GM12874 (cell line): ENCODE measurements at regions not wholly inside any gene's neighbourhood (a gene's known extent, or its start where the extent isn't known, plus 50 kb on each side); places are given as distances from the start of the nearest gene placed in this dataset.

Source experiments
- TF ChIP-seq, protein P1 (sequence below): IDR thresholded peaks from 2 replicates; pipeline ENCODE4 v1.5.1; 2011; ENCODE audit warnings: low read depth, mild to moderate bottlenecking, control low read depth, low read length, moderate library complexity; ENCODE audit not compliant: insufficient read depth

DNA sequence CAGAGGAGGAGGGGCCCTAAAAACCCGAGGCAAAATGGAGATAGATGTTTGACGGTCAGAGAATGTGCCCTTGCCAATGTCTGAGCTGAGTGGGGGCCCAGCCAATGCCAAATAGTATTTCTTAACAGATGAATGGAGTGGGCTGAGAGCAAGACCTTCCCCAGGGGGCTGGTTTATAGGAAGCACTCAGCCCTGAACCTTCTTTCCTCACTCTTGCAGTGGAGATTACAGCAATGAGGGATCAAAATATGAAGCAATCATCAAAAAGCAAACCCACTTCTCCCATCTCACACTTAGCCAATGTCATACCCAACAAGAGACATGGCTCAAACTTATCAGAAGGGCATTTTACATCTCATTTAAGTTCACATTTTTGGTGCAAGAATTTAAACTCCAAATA is 350.3 kb downstream of the GADD45G start:
- TF ChIP-seq, protein P1, sequence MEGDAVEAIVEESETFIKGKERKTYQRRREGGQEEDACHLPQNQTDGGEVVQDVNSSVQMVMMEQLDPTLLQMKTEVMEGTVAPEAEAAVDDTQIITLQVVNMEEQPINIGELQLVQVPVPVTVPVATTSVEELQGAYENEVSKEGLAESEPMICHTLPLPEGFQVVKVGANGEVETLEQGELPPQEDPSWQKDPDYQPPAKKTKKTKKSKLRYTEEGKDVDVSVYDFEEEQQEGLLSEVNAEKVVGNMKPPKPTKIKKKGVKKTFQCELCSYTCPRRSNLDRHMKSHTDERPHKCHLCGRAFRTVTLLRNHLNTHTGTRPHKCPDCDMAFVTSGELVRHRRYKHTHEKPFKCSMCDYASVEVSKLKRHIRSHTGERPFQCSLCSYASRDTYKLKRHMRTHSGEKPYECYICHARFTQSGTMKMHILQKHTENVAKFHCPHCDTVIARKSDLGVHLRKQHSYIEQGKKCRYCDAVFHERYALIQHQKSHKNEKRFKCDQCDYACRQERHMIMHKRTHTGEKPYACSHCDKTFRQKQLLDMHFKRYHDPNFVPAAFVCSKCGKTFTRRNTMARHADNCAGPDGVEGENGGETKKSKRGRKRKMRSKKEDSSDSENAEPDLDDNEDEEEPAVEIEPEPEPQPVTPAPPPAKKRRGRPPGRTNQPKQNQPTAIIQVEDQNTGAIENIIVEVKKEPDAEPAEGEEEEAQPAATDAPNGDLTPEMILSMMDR = no peak

DNA sequence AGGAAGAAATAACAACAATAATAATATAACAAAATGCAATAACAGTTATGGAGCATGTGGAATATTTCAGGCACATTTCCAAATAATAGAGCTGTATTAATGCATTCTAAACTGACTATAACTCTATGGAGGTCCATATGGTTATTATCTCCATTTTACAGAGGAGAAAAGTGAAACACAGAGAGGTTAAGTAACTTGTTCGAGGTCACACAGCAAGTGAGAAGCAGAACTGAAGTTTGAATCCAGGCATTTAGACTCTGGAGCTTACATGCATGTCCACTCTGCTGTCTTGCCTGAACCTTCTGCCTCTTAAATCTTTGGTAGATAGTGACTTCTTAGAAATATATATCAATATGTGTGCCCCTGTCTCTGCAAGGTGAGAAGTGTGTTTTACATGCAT is 350.8 kb downstream of the GADD45G start:
- TF ChIP-seq, protein P1 = no peak

DNA sequence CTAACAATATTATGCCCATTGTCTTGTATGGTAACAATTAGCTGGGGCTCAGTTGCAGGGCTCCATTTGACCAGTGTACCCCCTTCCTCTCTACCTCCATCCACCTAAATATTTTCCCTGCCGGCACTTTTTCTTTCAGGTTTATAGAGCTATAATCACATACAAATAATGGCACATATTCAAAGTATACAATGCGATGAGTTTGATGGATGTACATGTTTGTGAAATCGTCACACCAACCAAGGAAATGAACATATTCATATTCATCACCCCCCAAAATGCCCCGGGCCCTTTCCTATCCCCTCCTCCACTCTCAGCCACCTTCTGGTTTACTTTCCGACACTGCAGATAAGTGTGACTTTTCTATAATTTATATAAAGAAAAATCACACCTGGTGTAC is 351.5 kb downstream of the GADD45G start:
- TF ChIP-seq, protein P1 = no peak

DNA sequence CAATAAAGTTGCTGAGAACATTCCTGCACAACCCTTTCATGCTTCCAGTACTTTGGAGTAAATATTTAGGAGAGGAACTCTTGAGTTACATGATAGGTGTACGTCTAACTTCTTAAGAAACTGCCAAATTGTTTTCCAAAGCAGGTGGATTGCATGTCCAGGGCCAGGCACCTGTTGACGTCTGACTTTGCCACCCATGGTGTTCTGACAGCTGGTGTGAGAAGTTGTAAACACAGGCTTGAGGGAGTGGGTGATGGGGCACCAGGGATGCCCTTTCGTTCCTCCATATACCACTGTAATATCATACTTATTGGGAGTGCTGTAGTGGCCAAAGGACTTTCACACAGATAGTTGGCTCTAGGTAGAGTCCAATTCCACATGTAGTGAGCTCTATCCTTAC is 352.1 kb downstream of the GADD45G start:
- TF ChIP-seq, protein P1 = no peak

DNA sequence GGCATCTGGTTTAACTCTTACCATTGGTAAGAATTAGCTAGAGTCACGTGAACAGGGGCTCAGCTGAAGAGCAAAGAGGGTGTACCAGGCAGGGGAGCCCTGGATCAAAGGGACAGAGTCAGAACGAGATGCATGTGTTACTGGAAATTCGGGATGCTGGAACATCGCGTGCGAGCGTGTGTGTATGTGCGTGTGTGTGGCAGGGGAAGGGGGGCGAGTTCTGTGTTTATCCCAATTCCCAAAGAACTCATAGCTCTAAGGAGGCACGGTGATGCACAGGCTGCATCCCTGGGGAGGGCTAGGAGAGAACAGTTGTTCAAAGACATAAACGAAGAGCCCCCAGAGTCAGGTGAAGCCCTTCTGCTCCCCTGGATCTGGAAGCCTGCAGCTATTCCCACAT is 353.3 kb downstream of the GADD45G start:
- TF ChIP-seq, protein P1 = no peak

DNA sequence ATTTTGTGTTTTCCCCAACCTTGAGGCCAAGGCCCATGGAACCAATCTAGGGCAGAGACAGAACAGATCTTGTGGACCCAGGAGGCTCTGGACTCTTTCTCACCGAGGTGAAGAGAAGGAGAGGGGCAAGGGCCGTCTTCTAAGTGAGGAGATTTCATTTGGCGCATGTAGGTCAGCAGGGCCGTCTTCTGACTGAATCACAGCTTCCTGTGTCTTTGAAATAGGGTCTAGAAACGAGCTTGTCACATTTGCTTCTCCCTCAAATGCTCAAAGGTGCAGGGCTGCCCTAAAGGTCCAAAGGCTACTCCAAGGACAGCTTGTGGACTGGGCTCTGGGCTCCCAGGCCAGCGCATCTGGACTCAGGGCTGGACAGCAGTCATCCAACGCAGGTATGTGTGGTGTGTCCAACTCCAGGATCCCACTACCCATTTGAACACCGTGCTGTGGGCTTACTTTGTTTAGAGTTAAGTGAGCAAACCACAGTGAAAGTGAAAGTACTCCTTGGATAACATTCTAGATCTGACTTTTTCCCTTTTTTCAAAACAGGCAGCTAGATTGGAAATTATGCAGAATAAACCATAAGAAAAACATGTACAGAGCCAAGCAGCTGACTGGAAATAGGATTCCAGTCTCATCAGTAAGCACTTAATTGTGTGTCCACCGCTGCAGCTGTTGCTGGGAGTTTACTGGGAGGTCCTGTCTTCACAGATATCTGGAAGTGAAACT is 357.0 kb downstream of the GADD45G start:
- TF ChIP-seq, protein P1 = no peak

DNA sequence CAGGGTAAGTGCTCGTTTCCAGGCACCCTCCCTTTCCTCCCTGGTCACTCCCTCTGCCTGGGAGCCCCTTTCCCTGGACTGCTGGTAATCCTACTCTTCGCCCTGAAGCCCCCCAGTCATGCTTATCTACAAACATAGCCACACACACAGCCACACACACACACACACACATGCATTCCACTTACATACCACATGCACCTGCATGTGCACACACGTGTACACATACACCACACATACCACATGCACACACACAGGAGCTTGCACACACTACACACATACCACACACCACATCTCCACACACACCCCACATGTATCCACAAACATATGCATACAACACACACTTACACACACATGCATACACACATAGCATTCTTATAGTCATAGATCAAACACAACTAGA is 358.5 kb downstream of the GADD45G start:
- TF ChIP-seq, protein P1 = no peak
